GM23338 (cell line): ENCODE measurements at regions not wholly inside any gene's neighbourhood (a gene's known extent, or its start where the extent isn't known, plus 50 kb on each side); places are given as distances from the start of the nearest gene placed in this dataset.

ENCODE experiments used
- EZH2 ChIP-seq: fragments of 200-600 bp; sonication (generic); IDR thresholded peaks from one replicate; pipeline ENCODE4 v1.8.0; 2017; ENCODE audit warnings: antibody characterized with exemption, mild to moderate bottlenecking, low read depth; ENCODE audit not compliant: unreplicated experiment
- EZH2phosphoT487 ChIP-seq: fragments of 200-600 bp; sonication (generic); IDR thresholded peaks from one replicate; pipeline ENCODE4 v1.8.1; 2018; ENCODE audit warnings: antibody characterized with exemption; ENCODE audit not compliant: unreplicated experiment
- POLR2AphosphoS5 ChIP-seq: IDR thresholded peaks from 2 replicates; pipeline ENCODE4 v1.6.1; 2016; ENCODE audit warnings: antibody characterized with exemption, low read depth
- TF ChIP-seq, protein P1 (sequence below), 2 experiments: fragments of 200-600 bp in 1 of 2; sonication (generic) in 1 of 2; conservative IDR thresholded peaks; 2 replicates each; pipeline versions ENCODE4 v1.5.1 to v1.6.1; 2016 to 2017; ENCODE audit warnings: antibody characterized with exemption in 2 of 2, low read depth in 2 of 2, mild to moderate bottlenecking in 2 of 2, moderate library complexity in 1 of 2

DNA sequence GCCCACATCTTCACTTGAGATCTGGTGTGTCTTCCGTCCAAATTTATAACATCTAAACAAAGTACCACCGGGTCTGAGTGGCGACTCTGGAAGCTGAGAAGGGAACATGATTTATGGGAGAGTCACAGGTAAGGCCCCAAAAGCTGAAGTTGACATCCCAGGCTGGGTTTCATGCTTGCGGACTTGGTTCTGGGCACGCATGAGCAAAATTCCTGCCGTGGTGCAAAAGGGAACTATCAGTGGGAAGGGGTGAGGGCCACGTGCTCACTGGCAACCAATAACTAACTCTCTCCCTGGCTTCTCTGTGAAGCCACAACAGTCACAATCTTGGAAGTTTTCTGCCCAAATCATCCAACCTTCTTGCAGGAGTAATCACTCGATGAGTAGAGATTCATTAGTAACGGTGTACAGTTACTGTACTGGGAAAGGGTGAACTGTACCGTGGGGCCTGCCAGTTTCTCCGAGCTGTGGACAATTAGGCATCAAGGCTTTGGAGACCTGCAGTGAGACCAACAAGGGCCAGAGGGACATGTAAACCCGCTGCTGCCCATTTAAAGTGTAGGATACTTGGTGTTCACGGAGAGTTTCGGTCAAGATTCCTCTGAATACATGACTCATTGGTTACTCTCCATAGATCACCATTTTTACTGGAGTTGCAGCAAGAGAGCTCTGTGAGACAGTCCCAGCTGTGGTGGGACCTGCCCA lies 69.4 kb upstream of the ASB18 start:
- no peak for TF ChIP-seq EZH2
- TF ChIP-seq, protein P1, sequence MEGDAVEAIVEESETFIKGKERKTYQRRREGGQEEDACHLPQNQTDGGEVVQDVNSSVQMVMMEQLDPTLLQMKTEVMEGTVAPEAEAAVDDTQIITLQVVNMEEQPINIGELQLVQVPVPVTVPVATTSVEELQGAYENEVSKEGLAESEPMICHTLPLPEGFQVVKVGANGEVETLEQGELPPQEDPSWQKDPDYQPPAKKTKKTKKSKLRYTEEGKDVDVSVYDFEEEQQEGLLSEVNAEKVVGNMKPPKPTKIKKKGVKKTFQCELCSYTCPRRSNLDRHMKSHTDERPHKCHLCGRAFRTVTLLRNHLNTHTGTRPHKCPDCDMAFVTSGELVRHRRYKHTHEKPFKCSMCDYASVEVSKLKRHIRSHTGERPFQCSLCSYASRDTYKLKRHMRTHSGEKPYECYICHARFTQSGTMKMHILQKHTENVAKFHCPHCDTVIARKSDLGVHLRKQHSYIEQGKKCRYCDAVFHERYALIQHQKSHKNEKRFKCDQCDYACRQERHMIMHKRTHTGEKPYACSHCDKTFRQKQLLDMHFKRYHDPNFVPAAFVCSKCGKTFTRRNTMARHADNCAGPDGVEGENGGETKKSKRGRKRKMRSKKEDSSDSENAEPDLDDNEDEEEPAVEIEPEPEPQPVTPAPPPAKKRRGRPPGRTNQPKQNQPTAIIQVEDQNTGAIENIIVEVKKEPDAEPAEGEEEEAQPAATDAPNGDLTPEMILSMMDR (conservative IDR thresholded peaks at IDR 0.05; ENCODE audit: low read depth in 2 of 2): no peak
- TF ChIP-seq POLR2AphosphoS5: no peak
- no peak for TF ChIP-seq EZH2phosphoT487
